ENCODE measurements at regions not wholly inside any gene's neighbourhood (a gene's known extent, or its start where the extent isn't known, plus 50 kb on each side); places are given as distances from the start of the nearest gene placed in this dataset.
A peak's percentile ranks its signal among the peaks of the same experiment; 100 is the strongest.

DNA sequence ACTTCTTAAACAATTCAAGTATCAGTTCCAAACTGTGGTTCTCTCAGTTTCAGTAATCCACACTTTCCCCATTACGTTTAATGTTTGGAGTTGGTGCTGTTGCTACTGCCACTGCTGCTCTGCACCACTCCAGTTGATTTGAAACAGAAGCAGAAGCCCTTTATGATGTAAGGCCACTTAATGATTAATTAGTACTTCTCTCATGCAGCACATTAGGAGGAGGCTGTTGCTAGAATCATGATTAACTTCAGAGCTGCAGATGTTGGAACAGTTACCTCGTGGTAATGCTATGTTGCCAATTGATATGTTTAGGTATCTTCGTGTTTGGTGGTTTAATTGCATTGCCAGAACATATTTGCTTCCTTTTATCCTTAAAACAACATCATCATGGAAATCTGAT is 986.2 kb upstream of the CITED2 start:
- intact Hi-C loops (cut with micrococcal nuclease), result no loop called here
- DNase-seq, result no peak
- Histone ChIP-seq H3K27me3 (ENCODE audit: low read depth) (no peaks in the 10 kb centered on the region), H3K4me1 (peaks cover 8% of the 10 kb centered on the region), H3K4me3 (no peak overlapping the region), H3K27ac (replicated peaks) (no peak overlapping the region), H3K9me3 (replicated peaks) (peaks cover 17% of the 10 kb centered on the region), H3K36me3 (no peaks in the 10 kb centered on the region)
- TF ChIP-seq CTCF (IDR thresholded peaks at IDR 0.05; ENCODE audit: borderline replicate concordance), result no peak

- H3K4me3 ChIP-seq, result no peak overlapping the region
- no peaks in the 10 kb centered on the region for H3K36me3 ChIP-seq
- no peak for TF ChIP-seq CTCF (IDR thresholded peaks at IDR 0.05; ENCODE audit: borderline replicate concordance)
- no peak for DNase-seq
- H3K27ac ChIP-seq (replicated peaks), result no peak overlapping the region
- H3K9me3 ChIP-seq (replicated peaks), result no peaks in the 10 kb centered on the region
- H3K27me3 ChIP-seq (ENCODE audit: low read depth), result no peaks in the 10 kb centered on the region
- intact Hi-C loops (cut with micrococcal nuclease), result no loop called here
- H3K4me1 ChIP-seq, result peaks cover 4% of the 10 kb centered on the region
These were observed 981.0 kb upstream of the CITED2 start for GRCh38 chr6:140355476-140355875.

- H3K9me3 ChIP-seq (replicated peaks), result no peaks in the 10 kb centered on the region
- H3K36me3 ChIP-seq, result no peaks in the 10 kb centered on the region
- no peaks in the 10 kb centered on the region for H3K27me3 ChIP-seq (ENCODE audit: low read depth)
- intact Hi-C loops (cut with micrococcal nuclease), result no loop called here
- H3K27ac ChIP-seq (replicated peaks), result no peak overlapping the region
- no peak overlapping the region for H3K4me3 ChIP-seq
- no peak for DNase-seq
- TF ChIP-seq CTCF (IDR thresholded peaks at IDR 0.05; ENCODE audit: borderline replicate concordance), result no peak
- H3K4me1 ChIP-seq, result no peaks in the 10 kb centered on the region
These were observed 979.8 kb upstream of the CITED2 start for GRCh38 chr6:140354296-140354695.

DNA sequence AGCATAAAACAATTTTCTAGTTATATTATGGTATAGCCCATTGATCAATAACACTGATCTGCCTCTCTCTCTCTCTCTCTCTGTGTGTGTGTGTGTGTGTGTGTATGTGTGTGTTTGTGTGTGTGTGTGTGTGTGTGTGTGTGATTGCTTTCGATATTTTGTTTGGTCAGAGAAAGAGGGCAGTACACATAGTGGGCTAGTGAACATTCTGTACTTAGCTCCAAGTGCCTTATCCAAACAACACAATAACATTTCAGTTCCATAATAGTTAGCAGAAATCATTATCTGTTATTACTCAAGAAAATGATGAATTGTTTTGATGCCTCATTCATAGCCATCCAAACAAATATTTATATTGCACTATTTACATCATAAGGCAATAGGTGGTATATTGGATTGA is 979.1 kb upstream of the CITED2 start:
- no peaks in the 10 kb centered on the region for H3K36me3 ChIP-seq
- no peak for TF ChIP-seq CTCF (IDR thresholded peaks at IDR 0.05; ENCODE audit: borderline replicate concordance)
- no peaks in the 10 kb centered on the region for H3K9me3 ChIP-seq (replicated peaks)
- no peak overlapping the region for H3K27ac ChIP-seq (replicated peaks)
- H3K4me3 ChIP-seq, result no peak overlapping the region
- no peaks in the 10 kb centered on the region for H3K27me3 ChIP-seq (ENCODE audit: low read depth)
- DNase-seq, result no peak
- H3K4me1 ChIP-seq, result no peaks in the 10 kb centered on the region
- intact Hi-C loops (cut with micrococcal nuclease), result no loop called here

GRCh38 chr6:140346428-140346827 is 972.0 kb upstream of the CITED2 start:
- Histone ChIP-seq H3K36me3 (no peaks in the 10 kb centered on the region), H3K27me3 (ENCODE audit: low read depth) (no peaks in the 10 kb centered on the region), H3K27ac (replicated peaks) (peak overlapping the region; percentile 64), H3K9me3 (replicated peaks) (no peaks in the 10 kb centered on the region), H3K4me1 (peaks cover 41% of the 10 kb centered on the region), H3K4me3 (no peak overlapping the region)
- TF ChIP-seq CTCF (IDR thresholded peaks at IDR 0.05; ENCODE audit: borderline replicate concordance), result no peak
- no peak for DNase-seq
- intact Hi-C loops (cut with micrococcal nuclease), result no loop called here

DNA sequence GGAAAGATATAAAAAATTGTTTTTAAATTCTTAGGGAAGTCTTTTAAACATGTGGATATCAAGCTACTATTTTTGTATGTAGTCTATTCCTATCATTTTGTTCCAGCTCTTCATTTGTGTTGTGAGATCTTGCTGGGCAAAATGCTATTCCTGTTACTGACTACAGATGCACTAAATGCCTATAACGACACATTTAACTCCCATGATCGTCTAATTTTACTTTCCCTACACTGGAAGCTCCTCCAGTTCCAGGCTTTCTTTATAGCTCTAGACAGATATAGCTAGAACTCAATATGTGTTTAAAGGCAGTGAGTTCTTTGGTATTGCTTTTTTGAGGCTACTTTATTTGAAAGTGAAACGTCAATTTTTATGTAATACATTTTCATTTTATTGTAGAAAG is 971.5 kb upstream of the CITED2 start:
- Histone ChIP-seq H3K4me1 (peaks cover 41% of the 10 kb centered on the region), H3K27me3 (ENCODE audit: low read depth) (no peaks in the 10 kb centered on the region), H3K4me3 (no peak overlapping the region), H3K9me3 (replicated peaks) (peaks cover 2% of the 10 kb centered on the region), H3K36me3 (no peaks in the 10 kb centered on the region), H3K27ac (replicated peaks) (peak overlapping the region; percentile 64)
- intact Hi-C loops (cut with micrococcal nuclease), result no loop called here
- TF ChIP-seq CTCF (IDR thresholded peaks at IDR 0.05; ENCODE audit: borderline replicate concordance), result no peak
- DNase-seq, result no peak
